Stimulated activated CD4-positive, alpha-beta T cell treated with anti-CD3 and anti-CD28 coated beads, Interleukin-12 subunit alpha, Interleukin-12 subunit beta, amount 100 ng/mL, for 4 hours (primary cell): ENCODE measurements at regions not wholly inside any gene's neighbourhood (a gene's known extent, or its start where the extent isn't known, plus 50 kb on each side); places are given as distances from the start of the nearest gene placed in this dataset.
"Not testable (repeated sequence)": the region's sequence is repeated elsewhere in the genome, so short reads cannot be mapped to it uniquely, and the experiment has no call there.

Source experiments
- DNase-seq: peaks from one replicate; pipeline ENCODE4 v3.0.0-alpha.2; 2020

DNA sequence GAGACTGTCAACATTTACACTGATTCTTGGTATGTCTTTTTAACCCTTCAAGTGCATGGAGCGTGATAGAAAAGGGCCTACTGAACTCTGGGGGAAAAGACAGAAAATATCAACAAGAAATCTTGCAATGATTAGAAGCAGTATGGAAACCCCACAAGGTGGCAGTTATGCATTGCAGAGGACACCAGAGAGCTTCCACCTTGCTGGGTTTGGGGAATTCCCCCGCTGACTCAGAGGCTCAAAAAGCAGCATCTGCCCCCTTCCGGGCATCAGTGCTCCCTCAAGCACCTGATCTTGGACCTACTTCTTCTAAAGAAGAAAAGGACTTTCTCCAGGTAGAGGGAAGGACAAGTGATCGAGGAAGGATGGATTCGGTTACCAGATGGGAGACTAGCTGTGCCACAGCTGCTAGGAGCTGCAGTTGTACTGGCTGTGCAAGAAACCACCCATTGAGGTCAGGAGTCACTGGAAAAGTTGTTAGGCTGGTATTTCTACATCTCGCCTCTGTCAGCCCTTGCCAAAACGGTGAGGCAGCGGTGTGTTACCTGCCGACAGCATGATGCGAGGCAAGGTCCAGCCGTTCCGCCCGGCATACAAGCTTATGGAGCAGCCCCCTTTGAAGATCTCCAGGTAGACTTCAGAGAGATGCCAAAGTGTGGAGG lies 102.8 kb upstream of the OSBPL11 start:
- peak; percentile 12 for DNase-seq

DNA sequence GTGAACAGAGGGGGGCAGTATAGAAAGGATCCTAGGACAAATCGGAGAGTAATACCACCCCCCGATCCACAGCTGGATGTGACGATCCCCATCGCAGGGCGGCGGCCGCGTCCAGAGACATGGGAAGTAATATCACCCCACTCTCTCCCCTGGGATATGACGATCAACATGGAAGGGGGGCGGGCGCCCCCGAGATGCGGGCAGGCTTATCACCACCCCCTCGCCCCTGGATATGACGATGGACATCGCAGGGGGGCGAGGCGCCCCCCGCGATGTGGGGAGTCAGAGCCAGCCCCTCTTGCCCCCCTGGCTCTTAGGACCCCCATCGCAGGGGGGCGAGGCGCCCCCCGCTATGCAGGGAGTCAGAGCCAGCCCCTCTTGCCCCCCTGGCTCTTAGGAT lies 120.4 kb upstream of the OSBPL11 start:
- no peak for DNase-seq

DNA sequence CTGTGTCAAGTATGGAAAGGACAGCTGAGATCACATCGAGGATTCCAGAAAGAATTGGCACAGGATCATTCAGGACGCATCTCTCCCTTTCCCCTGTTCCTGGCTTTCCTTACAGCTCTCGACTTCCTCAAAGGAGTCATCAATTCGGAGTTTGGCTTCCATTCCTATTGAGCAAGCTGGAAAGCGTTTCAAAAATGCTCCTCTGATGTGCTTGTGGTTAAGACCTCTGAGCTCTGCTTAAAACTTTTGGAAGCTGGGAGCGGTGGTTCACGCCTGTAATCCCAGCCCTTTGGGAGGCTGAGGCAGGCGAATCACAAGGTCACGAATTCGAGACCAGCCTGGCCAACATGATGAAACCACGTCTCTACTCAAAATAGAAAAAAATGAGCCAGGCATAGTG lies 136.9 kb upstream of the OSBPL11 start:
- DNase-seq, result not testable (repeated sequence)

DNA sequence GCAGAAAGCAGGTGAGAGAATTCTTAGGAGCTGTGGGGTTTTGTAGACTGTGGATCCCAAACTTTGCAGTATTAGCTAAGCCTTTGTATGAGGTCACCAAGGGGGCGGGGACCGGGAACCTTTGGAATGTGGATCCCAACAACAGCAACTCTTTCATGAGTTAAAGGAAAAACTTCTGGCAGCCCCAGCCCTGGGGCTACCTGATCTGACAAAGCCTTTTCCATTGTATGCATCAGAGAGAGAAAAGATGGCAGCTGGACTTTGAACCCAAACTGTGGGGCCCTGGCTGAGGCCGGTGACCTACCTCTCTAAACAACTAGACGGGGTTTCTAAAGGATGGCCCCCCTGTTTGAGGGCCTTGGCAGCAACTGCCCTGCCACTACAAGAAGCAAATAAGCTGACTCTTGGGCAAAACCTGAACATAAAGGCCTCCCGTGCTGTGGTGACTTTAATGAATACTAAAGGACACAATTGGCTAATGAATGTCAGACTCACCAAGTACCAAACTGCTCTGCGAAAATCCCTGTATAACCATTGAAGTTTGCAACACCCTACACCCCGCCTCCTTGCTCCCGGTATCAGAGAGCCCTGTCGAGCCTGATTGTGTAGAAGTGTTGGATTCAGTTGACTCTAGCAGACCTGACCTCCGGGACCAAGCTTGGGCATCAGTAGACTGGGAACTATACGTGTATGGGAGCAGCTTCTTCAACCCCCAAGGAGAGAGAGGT lies 146.9 kb upstream of the OSBPL11 start:
- DNase-seq, result not testable (repeated sequence)

DNA sequence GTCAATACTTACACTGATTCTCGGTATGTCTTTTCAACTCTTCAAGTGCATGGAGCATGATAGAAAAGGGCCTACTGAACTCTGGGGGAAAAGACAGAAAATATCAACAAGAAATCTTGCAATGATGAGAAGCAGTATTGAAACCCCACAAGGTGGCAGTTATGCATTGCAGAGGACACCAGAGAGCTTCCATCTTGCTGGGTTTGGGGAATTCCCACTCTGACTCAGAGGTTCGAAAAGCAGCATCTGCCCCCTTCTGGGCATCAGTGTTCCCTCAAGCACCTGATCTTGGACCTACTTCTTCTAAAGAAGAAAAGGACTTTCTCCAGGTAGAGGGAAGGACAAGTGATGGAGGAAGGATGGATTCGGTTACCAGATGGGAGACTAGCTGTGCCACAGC lies 147.5 kb upstream of the OSBPL11 start:
- peak; percentile 11 for DNase-seq

DNA sequence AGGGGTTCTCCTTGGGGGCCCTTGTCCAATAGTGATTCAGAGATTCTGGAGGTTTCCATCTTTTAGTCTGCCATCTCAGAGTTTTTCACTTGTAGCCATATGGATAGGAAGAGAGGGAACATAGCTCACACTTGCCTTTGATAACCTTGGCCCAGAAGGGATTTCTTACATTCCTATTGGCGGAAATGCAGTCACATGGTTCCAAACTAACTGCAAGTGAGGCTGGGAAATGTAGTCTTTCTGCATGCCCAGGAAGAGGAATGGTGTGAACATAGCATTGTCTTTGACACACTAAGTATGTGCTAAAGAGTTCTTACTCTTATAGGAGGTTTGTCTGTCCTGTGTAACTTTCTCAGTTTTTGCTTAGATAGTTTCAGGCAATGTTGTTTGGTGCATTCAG lies 161.8 kb upstream of the OSBPL11 start:
- DNase-seq, result not testable (repeated sequence)

DNA sequence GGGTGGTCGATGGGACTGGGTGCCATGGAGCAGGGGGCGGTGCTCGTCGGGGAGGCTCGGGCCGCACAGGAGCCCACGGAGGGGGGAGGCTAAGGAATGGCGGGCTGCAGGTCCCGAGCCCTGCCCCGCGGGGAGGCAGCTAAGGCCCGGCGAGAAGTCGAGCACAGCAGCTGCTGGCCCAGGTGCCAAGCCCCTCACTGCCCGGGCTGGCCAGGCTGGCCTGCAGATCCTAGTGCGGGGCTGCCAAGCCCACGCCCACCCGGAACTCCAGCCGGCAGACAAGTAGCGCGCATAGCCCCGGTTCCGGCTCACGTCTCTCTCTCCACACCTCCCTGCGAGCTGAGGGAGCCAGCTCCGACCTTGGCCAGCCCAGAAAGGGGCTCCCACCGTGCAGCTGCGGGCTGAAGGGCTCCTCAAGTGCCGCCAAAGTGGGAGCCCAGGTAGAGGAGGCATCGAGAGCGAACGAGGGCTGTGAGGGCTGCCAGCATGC lies 163.4 kb upstream of the OSBPL11 start:
- not testable (repeated sequence) for DNase-seq

DNA sequence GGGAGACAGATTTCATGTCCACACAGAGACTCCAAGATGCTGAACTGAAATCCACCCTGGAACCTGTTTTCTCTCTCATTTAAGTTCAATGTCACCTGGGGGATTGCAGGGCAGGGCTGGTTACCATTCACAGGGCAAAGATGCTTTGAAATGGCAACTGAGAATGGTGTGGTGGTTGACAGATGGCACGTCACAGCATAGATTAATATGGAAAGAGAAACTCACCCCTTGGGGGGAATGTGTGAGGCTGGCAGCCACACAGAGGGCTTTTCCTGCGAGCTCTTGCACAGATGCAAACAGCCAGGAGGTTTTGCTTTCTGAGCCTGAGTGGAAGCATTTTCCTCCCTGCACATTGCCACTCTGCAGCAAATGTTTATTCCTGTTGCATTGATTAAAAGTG lies 167.3 kb upstream of the OSBPL11 start:
- not testable (repeated sequence) for DNase-seq

DNA sequence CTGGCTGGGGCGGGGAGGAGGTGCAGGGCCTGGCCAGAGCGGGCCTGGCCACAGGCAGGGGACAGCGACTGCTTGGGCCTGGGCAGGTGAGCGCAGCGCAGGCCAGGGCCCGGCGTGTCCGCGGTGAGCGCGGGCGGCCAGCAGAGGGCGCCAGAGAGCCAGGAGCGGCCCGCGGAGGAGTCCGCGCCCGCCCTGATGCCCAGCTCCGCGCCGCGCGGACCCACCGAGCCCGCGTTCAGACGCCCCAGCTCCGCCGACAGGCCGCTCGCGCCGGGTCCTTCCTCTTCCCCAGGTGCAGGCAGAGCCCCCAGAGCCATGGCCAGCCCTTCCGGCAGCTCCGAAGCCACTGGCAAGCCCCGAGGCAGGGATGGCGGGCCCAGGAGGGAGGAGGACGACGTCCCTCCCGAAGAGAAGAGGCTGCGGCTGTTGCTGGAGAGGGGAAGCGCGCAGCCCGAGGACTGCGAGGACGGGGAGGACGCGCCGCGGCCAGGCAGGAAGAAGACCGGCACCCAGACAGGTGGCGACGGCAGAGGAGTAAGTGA lies 171.1 kb upstream of the OSBPL11 start:
- DNase-seq, result peak; percentile 69

DNA sequence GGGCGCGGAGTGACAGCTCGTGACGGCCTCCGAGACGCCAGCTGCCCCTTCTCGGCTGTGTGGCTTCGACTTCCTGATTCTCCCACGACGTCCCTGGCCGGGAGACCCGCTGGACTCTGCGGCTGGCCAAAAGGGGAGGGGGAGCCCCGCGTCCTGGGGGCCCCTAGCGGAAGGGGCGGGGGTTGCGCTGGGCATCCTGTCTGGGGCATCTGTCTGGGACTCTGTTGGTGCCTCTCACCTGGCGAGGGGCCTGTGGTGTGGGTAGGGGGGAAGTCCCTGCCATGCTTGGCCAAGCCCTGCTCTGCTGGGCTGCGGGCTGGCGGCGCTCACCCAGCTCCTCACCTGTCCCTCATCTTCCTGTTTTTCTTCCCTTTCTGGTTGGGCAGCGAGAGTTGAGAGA lies 171.6 kb upstream of the OSBPL11 start:
- DNase-seq, result peak; percentile 3

DNA sequence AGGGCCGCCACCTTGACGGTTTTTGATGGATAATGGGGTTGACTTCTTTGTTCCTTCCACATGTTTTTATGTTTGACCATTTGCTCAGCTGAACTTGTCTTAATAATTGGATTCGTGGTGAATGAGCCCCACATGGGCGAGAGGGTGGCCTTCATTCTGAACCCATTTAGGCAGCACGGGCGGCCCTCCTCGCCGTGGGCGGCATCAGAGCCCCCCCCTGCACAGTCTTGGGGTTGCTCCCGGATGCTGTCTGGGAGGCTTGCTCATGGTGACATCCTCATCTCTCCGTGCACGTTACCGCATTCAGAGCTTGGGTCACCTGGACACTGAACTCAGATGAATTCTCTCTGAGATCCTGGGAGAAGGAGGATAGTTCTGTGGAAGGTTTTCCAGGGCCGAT lies 172.3 kb upstream of the OSBPL11 start:
- no peak for DNase-seq

DNA sequence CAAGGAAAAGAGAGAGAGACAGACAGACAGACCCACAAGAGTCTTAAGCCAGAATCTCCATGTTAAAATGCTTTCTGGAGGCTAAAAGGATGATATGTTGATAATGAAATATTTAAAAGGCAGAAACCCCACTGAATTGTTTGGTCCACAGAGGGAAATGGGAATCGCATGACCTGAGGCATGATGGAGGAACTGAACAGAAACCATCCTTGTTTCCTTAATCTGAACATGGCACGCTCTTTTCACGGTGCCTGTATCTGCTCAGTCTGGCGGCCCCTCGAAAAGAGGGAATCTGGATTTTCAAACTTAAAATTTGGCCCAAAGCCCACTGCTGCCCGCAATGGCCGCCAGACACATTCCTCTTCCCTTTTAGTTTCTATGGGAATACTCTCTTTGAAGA lies 173.5 kb upstream of the OSBPL11 start:
- DNase-seq, result not testable (repeated sequence)

DNA sequence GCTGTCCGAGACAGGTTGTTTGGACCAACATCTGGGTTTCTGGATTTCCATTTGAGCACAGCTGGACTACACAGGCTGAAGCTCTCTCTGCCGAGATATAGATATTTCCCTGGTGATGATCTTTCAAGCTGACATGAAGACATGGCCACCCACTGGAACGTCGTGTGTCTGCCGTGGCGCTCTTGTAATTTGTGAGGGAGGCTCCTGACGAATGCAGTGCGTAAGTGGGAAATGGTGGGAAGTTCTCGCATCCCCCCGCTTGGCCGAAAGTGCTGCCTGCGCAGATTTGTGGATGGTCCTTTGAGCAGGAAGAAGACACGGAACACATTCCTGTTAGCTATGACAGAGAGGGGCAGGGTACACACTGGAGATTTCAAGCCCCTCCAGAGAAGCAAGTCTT lies 176.2 kb upstream of the OSBPL11 start:
- not testable (repeated sequence) for DNase-seq

DNA sequence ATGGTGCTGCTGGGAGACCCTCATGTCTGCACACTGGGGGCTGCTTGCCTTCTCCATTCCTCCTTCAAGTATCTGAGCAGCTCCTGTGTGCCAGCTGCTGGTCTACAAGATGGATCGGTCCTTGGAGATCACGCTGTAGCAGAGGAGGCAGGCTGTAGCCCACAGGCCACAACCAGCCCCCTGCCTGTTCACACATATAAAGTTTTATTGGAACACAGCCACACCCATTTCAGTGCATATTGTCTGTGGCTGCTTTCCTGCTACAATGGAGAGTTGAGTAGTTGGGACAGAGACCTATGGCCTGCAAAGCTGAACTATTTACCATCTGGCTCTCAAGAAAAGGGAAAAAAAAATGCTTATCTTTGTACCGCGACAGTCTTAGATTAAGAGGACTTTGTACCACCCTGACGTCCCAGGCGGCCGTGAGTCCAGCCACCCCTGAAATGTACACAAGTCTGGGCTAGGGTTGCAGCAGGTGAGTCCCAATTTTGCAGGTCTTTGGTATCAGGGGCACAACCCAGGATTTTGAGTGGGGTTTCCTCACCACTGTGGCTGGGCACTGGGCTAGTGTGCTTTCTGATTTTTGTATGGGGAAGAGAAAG lies 179.2 kb upstream of the OSBPL11 start:
- DNase-seq, result not testable (repeated sequence)

DNA sequence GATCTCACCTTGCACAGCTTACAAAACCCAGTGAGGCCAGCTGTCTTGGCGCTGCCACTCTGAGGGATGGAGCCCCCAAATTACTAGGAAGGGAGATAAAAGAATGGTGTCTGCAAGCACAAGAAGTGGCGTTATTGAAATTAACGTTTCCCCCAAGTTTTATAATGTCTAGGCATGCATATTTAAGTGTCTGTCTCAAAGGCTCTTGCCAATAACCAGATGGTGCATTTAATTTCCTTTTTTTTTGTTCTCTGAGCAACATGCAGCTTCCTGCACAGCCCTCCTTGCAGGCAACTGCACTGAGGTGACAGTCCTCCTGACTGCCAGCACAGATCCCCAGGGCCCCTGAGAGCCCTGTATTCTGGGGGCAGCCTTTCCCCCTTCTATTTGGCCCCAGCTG lies 179.8 kb upstream of the OSBPL11 start:
- DNase-seq, result not testable (repeated sequence)

DNA sequence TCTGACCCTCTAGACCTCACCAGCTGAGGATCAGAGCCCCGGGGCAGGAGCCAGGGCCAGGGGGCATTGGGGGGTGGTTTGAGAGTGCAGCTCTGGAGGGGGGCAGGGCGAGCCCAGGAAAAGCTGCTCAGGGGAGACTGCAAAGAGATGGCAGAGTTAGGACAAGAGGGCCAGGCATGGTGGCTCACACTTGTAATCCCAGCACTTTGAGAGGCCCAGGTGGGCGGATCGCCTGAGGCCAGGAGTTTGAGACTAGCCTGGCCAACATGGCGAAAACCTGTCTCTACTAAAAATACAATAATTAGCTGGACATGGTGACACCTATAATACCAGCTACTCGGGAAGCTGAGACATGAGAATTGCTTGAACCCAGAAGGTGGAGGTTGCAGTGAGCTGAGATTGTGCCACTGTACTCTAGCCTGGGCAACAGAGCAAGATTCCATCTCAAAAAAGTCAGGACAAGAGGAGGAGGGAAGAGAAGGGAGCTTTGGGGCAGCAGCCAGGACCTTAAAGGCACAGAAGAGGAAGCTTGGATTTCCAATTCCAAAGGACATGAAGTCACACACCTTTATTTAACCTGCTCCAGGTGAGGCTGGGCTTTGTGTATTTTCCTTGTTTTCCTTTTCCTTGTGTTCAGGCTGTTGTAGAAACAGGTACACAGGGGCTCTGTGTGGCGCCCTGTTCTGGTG lies 180.5 kb upstream of the OSBPL11 start:
- not testable (repeated sequence) for DNase-seq

DNA sequence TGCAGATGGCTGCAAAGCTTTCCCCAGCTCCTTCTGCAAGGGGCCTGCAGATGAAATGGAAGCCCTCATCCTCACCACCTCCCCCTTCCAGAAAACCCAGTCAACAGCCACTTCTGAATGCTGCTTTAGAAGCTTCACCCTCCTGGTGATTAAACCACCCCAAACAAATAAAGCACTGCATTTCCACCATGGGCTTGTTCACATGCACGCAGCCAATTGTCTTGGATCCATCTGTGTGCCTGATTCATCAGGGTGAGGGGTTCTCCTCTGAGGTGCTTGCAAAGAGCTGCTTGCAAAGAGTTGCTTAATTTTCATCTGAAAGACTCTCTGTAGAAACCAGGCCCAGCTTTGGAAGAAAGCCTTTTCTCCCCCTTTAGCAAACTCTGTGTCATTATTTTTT lies 184.0 kb upstream of the OSBPL11 start:
- not testable (repeated sequence) for DNase-seq

DNA sequence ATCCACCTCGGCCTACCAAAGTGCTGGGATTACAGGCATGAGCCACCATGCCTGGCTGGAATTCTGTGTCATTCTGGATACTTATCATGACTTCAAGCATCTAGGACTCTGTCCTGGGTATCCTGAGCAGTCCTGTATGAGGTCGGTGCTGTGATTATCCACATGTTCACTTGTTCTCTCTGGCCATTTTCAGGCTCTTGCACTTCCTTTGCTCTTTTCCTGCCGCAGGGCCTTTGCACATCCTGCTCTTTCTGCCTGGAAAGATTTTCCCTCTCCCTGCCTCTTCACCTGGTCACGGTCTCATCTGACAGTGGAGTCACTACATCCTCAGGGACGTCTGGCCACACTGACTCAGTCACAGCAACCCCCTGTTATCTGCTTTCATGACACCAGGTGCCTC lies 184.6 kb upstream of the OSBPL11 start:
- DNase-seq, result not testable (repeated sequence)

DNA sequence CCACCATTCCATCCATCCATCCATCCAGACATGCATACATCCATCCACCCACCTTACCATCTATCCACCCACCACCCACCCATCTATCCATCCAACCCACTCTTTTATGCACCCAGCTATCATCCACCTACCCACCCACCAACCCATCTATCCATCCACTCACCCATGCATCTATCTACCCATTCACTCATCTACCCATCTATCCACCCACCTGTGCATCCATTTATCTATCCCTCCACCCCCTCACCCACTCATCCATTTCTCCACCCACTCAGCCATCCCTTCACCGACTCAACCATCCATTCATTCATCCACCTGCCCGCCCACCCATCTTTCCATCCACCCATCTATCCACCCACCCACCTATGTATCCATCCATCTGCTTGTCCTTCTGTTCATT lies 186.4 kb upstream of the OSBPL11 start:
- DNase-seq, result not testable (repeated sequence)

DNA sequence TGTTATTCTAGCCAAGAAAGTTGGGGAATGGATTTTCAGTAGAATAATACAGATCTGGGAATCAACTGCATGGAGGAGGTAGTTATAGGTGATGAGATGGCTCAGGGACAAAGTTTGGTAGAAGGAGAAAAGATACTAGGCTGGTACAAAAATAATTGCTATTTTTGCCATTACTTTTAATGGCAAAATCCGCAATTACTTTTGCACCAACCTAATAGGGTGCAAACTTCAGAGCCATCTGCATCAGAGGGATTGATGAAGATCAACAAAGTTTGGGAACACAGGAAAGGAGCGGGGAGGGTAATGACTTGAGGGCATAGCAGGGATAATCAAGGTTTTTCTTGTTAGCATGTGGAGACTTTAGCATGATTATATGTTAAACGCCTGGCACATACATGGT lies 178.7 kb upstream of the ROPN1B start:
- DNase-seq, result not testable (repeated sequence)

DNA sequence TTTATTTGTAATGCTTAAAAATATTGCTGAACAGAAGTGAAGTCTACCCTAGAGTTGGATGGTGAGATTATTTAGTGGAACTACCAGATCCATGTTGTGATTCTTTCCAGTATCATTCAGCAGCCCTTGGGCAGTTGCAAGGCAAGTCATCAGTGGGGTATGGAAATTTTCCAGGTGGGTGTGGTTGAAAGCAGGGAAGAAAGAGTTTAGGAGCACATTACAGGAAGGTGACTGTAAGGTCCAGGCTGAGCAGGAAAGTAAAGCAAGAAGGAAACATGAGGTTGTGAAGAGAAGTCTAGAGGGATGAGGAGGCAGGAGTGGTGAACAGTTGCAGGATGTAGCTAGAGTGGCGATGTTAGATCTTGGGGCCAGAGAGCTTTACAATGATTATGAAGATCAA lies 178.0 kb upstream of the ROPN1B start:
- not testable (repeated sequence) for DNase-seq

DNA sequence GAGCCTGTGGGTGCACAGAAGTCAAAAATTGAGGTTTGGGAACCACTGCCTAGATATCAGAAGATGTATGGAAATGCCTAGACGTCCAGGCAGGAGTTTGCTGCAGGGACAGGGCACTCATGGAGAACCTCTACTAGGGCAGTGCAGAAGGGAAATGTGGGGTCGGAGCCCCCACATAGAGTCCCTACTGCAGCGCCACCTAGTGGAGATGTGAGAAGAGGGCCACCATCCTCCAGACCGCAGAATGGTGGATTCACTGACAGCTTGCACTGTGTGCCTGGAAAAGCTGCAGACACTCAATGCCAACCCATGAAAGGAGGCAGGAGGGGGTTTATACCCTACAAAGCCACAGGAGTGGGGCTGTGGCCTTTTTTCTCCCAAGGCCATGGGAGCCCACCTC lies 159.0 kb upstream of the ROPN1B start:
- not testable (repeated sequence) for DNase-seq

DNA sequence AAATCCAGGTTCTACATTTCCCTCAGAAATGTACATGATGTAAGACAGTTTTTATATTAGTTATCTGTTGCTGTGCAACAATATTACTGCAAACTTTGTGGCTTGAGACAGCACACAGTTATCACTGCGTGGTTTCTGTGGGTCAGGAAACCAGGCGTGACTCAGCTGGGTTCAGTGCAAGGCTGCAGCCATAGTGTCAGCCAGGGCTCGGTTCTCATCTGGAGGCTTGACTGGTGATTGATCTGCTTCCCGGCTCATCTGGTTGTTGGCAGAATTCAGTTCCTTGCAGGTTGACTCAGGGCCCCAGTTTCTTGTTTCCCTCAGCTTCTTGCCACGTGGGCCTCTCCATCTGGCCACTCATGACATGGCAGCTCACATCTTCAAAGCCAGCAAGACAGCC lies 146.8 kb upstream of the ROPN1B start:
- peak; percentile 1 for DNase-seq
